Spleen (tissue), 7 donors: ENCODE measurements at regions not wholly inside any gene's neighbourhood (a gene's known extent, or its start where the extent isn't known, plus 50 kb on each side); places are given as distances from the start of the nearest gene placed in this dataset.

Experiments used
- POLR2A ChIP-seq, 3 donors: fragments of 450-650 bp; IDR thresholded peaks; one replicate each; pipeline ENCODE4 v1.5.1; 2017; ENCODE audit warnings: antibody characterized with exemption in 3 of 3, mild to moderate bottlenecking in 1 of 3
- TF ChIP-seq, protein P1 (sequence below), 11 experiments: fragments of 200-600 bp in 7 of 11; fragments of 450-650 bp in 4 of 11; sonication (generic) in 4 of 11; IDR thresholded peaks in 8 of 11; conservative IDR thresholded peaks in 3 of 11; 1 replicate in 7 of 11; 2 replicates in 4 of 11; pipeline versions ENCODE4 v1.4.0 to v1.8.0; 2016 to 2021; ENCODE audit warnings: antibody characterized with exemption in 11 of 11, inconsistent platforms in 4 of 11, mild to moderate bottlenecking in 1 of 11
- donor health status: DM: no; HTN: no; CAD: no; lungs with moderate emphysema.
- donor health status: DM: no; HTN: no; CAD: no.
- donor health status: DM: no; HTN: no; CAD: no.

DNA sequence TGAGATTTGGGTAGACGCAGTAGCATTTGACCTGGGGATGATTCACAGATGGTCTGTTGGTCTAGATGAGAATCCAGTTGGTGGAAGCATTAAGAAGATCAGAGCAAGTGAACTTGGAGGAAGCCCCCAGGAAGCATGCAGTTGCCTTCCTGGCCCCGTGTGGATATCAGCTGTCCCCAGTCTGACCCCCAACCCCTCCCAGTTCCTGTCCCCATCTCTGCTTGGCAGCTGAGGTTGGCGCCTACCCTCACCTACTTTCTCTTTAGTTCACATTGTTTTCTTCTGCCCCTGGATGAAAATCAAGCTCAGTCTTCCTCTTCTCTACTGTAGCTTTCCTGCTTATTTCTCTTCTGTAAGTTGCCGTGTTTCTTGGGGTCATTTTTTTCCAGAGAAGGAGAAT, 227.9 kb downstream of the GATA3 start:
- TF ChIP-seq POLR2A (IDR thresholded peaks at IDR 0.05), result no peak
- TF ChIP-seq, protein P1, sequence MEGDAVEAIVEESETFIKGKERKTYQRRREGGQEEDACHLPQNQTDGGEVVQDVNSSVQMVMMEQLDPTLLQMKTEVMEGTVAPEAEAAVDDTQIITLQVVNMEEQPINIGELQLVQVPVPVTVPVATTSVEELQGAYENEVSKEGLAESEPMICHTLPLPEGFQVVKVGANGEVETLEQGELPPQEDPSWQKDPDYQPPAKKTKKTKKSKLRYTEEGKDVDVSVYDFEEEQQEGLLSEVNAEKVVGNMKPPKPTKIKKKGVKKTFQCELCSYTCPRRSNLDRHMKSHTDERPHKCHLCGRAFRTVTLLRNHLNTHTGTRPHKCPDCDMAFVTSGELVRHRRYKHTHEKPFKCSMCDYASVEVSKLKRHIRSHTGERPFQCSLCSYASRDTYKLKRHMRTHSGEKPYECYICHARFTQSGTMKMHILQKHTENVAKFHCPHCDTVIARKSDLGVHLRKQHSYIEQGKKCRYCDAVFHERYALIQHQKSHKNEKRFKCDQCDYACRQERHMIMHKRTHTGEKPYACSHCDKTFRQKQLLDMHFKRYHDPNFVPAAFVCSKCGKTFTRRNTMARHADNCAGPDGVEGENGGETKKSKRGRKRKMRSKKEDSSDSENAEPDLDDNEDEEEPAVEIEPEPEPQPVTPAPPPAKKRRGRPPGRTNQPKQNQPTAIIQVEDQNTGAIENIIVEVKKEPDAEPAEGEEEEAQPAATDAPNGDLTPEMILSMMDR (IDR thresholded peaks at IDR 0.05 in 8 of 11, conservative IDR thresholded peaks at IDR 0.05 in 3 of 11), result no peak
